Right lobe of liver (tissue), 4 donors: ENCODE measurements at regions not wholly inside any gene's neighbourhood (a gene's known extent, or its start where the extent isn't known, plus 50 kb on each side); places are given as distances from the start of the nearest gene placed in this dataset.

Experiments used
- POLR2A ChIP-seq: fragments of 450-650 bp; IDR thresholded peaks from one replicate; pipeline ENCODE4 v1.6.1; 2017; ENCODE audit warnings: antibody characterized with exemption, mild to moderate bottlenecking
- TF ChIP-seq, protein P1 (sequence below), 4 donors: fragments of 200-600 bp in 3 of 4; fragments of 450-650 bp in 1 of 4; IDR thresholded peaks; one replicate each; pipeline versions ENCODE4 v1.5.1 to v1.8.0; 2016 to 2022; ENCODE audit warnings: antibody characterized with exemption in 4 of 4, mild to moderate bottlenecking in 2 of 4
- donor health status: DM: no; HTN: no; CAD: no.
- donor health status: DM: no; HTN: no; CAD: no.
- donor health status: DM: no; HTN: yes; CAD: no.

DNA sequence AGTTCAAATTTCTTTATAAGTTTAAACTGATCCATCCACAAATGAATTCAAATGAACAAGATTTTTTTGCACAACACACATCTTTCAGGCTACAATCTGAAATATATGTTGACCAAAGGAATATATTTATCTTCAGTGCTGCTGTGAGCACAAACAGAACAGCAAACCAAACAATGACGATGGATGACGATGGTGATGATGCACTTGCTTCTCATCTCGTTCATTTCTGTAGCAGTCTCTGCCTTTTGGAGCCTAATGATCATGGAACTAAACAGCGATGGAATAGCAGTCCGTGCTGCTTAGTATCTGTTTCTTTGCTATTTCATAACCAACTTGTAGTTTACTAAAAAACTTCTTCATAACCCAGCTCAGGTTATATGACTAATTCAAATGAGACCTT lies 220.7 kb upstream of the BLID start:
- no peak for TF ChIP-seq POLR2A
- TF ChIP-seq, protein P1, sequence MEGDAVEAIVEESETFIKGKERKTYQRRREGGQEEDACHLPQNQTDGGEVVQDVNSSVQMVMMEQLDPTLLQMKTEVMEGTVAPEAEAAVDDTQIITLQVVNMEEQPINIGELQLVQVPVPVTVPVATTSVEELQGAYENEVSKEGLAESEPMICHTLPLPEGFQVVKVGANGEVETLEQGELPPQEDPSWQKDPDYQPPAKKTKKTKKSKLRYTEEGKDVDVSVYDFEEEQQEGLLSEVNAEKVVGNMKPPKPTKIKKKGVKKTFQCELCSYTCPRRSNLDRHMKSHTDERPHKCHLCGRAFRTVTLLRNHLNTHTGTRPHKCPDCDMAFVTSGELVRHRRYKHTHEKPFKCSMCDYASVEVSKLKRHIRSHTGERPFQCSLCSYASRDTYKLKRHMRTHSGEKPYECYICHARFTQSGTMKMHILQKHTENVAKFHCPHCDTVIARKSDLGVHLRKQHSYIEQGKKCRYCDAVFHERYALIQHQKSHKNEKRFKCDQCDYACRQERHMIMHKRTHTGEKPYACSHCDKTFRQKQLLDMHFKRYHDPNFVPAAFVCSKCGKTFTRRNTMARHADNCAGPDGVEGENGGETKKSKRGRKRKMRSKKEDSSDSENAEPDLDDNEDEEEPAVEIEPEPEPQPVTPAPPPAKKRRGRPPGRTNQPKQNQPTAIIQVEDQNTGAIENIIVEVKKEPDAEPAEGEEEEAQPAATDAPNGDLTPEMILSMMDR (IDR thresholded peaks at IDR 0.05) = no peak
